Ishikawa (cell line): ENCODE measurements at regions not wholly inside any gene's neighbourhood (a gene's known extent, or its start where the extent isn't known, plus 50 kb on each side); places are given as distances from the start of the nearest gene placed in this dataset.

ENCODE experiments used
- CEBPB ChIP-seq: IDR thresholded peaks from 2 replicates; pipeline ENCODE4 v1.6.1; 2012
- CREB1 ChIP-seq: IDR thresholded peaks from 2 replicates; pipeline ENCODE4 v1.6.1; 2012; ENCODE audit warnings: low read depth
- EGR1 ChIP-seq: IDR thresholded peaks from 2 replicates; pipeline ENCODE4 v1.6.1; 2012
- EP300 ChIP-seq: IDR thresholded peaks from 2 replicates; pipeline ENCODE4 v1.6.1; 2012; ENCODE audit warnings: borderline replicate concordance
- FOXM1 ChIP-seq: IDR thresholded peaks from 2 replicates; pipeline ENCODE4 v1.6.1; 2012; ENCODE audit warnings: low read depth, borderline replicate concordance
- NFIC ChIP-seq: IDR thresholded peaks from 2 replicates; pipeline ENCODE4 v1.6.1; 2012
- RAD21 ChIP-seq: IDR thresholded peaks from 2 replicates; pipeline ENCODE4 v1.6.1; 2012; ENCODE audit warnings: low read depth
- TAF1 ChIP-seq: IDR thresholded peaks from 2 replicates; pipeline ENCODE4 v1.6.1; 2012; ENCODE audit warnings: low read depth, mild to moderate bottlenecking
- TCF12 ChIP-seq: IDR thresholded peaks from 2 replicates; pipeline ENCODE4 v1.6.1; 2012; ENCODE audit warnings: low read depth
- TEAD4 ChIP-seq: IDR thresholded peaks from 2 replicates; pipeline ENCODE4 v1.6.1; 2012
- USF1 ChIP-seq: IDR thresholded peaks from 2 replicates; pipeline ENCODE4 v1.6.1; 2012
- YY1 ChIP-seq: IDR thresholded peaks from 2 replicates; pipeline ENCODE4 v1.6.1; 2012; ENCODE audit warnings: low read depth
- ZBTB7A ChIP-seq: IDR thresholded peaks from 2 replicates; pipeline ENCODE4 v1.6.1; 2012; ENCODE audit warnings: low read depth
- TF ChIP-seq, protein P1 (sequence below): IDR thresholded peaks from 2 replicates; pipeline ENCODE4 v1.6.1; 2012
- TF ChIP-seq, protein P2 (sequence below): IDR thresholded peaks from 2 replicates; pipeline ENCODE4 v1.6.1; 2012; ENCODE audit warnings: low read depth, mild to moderate bottlenecking

- no peak for TF ChIP-seq TCF12
- TF ChIP-seq ZBTB7A, result no peak
- TF ChIP-seq YY1, result no peak
- no peak for TF ChIP-seq NFIC
- no peak for TF ChIP-seq TEAD4
- no peak for TF ChIP-seq EGR1
- TF ChIP-seq, protein P1, sequence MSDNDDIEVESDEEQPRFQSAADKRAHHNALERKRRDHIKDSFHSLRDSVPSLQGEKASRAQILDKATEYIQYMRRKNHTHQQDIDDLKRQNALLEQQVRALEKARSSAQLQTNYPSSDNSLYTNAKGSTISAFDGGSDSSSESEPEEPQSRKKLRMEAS, result no peak
- TF ChIP-seq FOXM1, result no peak
- TF ChIP-seq, protein P2, sequence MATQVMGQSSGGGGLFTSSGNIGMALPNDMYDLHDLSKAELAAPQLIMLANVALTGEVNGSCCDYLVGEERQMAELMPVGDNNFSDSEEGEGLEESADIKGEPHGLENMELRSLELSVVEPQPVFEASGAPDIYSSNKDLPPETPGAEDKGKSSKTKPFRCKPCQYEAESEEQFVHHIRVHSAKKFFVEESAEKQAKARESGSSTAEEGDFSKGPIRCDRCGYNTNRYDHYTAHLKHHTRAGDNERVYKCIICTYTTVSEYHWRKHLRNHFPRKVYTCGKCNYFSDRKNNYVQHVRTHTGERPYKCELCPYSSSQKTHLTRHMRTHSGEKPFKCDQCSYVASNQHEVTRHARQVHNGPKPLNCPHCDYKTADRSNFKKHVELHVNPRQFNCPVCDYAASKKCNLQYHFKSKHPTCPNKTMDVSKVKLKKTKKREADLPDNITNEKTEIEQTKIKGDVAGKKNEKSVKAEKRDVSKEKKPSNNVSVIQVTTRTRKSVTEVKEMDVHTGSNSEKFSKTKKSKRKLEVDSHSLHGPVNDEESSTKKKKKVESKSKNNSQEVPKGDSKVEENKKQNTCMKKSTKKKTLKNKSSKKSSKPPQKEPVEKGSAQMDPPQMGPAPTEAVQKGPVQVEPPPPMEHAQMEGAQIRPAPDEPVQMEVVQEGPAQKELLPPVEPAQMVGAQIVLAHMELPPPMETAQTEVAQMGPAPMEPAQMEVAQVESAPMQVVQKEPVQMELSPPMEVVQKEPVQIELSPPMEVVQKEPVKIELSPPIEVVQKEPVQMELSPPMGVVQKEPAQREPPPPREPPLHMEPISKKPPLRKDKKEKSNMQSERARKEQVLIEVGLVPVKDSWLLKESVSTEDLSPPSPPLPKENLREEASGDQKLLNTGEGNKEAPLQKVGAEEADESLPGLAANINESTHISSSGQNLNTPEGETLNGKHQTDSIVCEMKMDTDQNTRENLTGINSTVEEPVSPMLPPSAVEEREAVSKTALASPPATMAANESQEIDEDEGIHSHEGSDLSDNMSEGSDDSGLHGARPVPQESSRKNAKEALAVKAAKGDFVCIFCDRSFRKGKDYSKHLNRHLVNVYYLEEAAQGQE, result no peak
Measured at GRCh38 chr4:19416146-19416545, 835.6 kb upstream of the SLIT2 start.

DNA sequence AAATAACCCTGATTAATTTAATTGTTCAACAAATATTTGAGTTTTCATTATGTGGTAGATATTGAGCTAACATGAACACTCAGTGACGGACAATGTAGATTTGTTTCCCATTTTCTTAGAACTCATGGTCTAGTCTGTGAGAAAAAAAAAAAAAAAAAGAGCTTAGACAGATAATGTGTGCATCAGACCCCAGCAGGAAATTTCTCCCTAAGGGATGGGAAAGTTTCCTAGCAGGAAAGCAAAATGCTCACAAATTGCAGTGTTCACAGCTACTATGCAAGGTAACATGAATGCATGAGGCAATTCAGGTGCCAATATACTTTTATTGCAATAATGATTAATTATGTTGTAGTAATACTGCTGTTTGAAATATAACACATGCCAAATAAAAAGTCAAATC lies 843.2 kb upstream of the SLIT2 start:
- no peak for TF ChIP-seq EGR1
- TF ChIP-seq TEAD4, result no peak
- TF ChIP-seq, protein P2, result no peak
- TF ChIP-seq TCF12, result no peak
- TF ChIP-seq RAD21, result no peak
- TF ChIP-seq CEBPB, result no peak
- no peak for TF ChIP-seq EP300
- no peak for TF ChIP-seq CREB1
- TF ChIP-seq ZBTB7A, result no peak
- TF ChIP-seq FOXM1, result no peak
- TF ChIP-seq, protein P1, result no peak
- TF ChIP-seq TAF1, result no peak
- TF ChIP-seq USF1, result no peak
- TF ChIP-seq YY1, result no peak
- no peak for TF ChIP-seq NFIC

GRCh38 chr4:19406789-19407188 lies 844.9 kb upstream of the SLIT2 start:
- no peak for TF ChIP-seq EGR1

GRCh38 chr4:19403786-19404370 lies 847.8 kb upstream of the SLIT2 start:
- TF ChIP-seq CEBPB, result no peak

DNA sequence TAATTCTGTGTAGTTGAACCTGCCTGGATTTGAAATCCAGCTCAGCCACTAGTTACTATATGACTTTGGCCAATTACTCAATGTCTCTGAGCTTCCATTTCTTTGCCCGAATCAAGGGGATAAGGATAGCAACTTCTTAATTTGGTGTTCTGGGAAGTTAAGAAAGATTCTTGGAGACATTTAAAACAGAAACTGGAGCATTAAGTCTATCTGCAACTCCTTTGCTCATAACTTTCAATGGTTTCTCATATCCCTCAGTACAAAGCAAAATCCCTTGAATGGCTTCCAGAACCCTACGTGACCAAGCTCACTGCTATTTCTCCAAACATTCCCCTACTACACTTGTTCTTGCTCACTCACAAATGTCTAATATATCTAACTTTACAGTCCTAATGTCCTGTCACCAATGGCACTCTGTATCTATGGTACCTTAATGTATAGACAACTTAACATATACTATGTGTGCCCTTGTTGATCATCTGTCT lies 849.1 kb upstream of the SLIT2 start:
- TF ChIP-seq CEBPB (no peak), TCF12 (no peak), TEAD4 (no peak), ZBTB7A (no peak), CREB1 (no peak), YY1 (no peak), USF1 (no peak), NFIC (no peak), EGR1 (no peak)
- TF ChIP-seq, protein P2, result no peak
- TF ChIP-seq, protein P1, result no peak
